T-cell (primary cell): ENCODE measurements at regions not wholly inside any gene's neighbourhood (a gene's known extent, or its start where the extent isn't known, plus 50 kb on each side); places are given as distances from the start of the nearest gene placed in this dataset.

Experiments
- ATAC-seq, 4 experiments: fragments of 200-7000 bp in 3 of 4; fragments of 150-1000 bp in 1 of 4; cut with Tn5 transposase; replicated peaks in 1 of 4; 1 replicate in 3 of 4; 2 replicates in 1 of 4; pipeline ENCODE4 v1.10.0; 2021; ENCODE audit warnings: moderate library complexity in 3 of 4, mild to moderate bottlenecking in 2 of 4, moderate number of reproducible peaks in 1 of 4
- CTCF ChIA-PET, 2 donors: fragments of 300-600 bp; sonication (Branson Sonifier 250); formaldehyde crosslinking; loops; one replicate each; lab custom pipeline; 2022; ENCODE audit warnings: antibody characterized with exemption in 2 of 2; lab: Charles Lee
- POLR2A ChIA-PET, 2 donors: fragments of 300-600 bp; sonication (Branson Sonifier 250); formaldehyde crosslinking; loops; one replicate each; lab custom pipeline; 2022; ENCODE audit warnings: antibody characterized with exemption in 2 of 2; lab: Charles Lee
- DNase-seq, 35 experiments: peaks; one replicate each; pipeline versions ENCODE4 v3.0.0 to v3.0.0-alpha.2; 2013 to 2023
- H3K27ac ChIP-seq: one replicate; pipeline ENCODE4 v1.5.1; 2013; ENCODE audit warnings: low read length
- H3K27me3 ChIP-seq, 2 experiments: replicated peaks in 1 of 2; 1 replicate in 1 of 2; 2 replicates in 1 of 2; pipeline versions ENCODE4 v1.6.1 to v1.7.0; 2013; ENCODE audit warnings: low read length in 1 of 2, mixed read lengths in 1 of 2; ENCODE audit not compliant: control insufficient read depth in 2 of 2, insufficient read depth in 2 of 2; ENCODE audit errors: extremely low read depth in 1 of 2
- H3K36me3 ChIP-seq, 2 donors: 1 replicate in 1 of 2; 2 replicates in 1 of 2; pipeline versions ENCODE4 v1.6.1 to v1.7.0; 2013; ENCODE audit warnings: low read length in 1 of 2; ENCODE audit not compliant: control insufficient read depth in 2 of 2, insufficient read depth in 1 of 2; ENCODE audit errors: extremely low read depth in 1 of 2
- H3K4me1 ChIP-seq, 2 experiments: 1 replicate in 1 of 2; 2 replicates in 1 of 2; pipeline versions ENCODE4 v1.6.1 to v1.7.0; 2013; ENCODE audit warnings: low read length in 2 of 2, mixed read lengths in 1 of 2; ENCODE audit not compliant: insufficient read depth in 2 of 2, control insufficient read depth in 1 of 2; ENCODE audit errors: extremely low read depth in 1 of 2
- H3K4me3 ChIP-seq, 2 donors: 1 replicate in 1 of 2; 2 replicates in 1 of 2; pipeline versions ENCODE4 v1.5.1 to v1.7.0; 2013; ENCODE audit warnings: mild to moderate bottlenecking in 2 of 2, low read length in 1 of 2, moderate library complexity in 1 of 2; ENCODE audit not compliant: control insufficient read depth in 1 of 2; ENCODE audit errors: extremely low read depth in 1 of 2
- H3K9me3 ChIP-seq: 2 replicates; pipeline ENCODE4 v1.7.0; 2013
- H3K27ac Mint-ChIP-seq, 2 donors: one replicate each; pipeline ENCODE4 v1.8.0; 2020 to 2021; ENCODE audit warnings: mild to moderate bottlenecking in 2 of 2, mixed read lengths in 2 of 2
- H3K27me3 Mint-ChIP-seq, 2 donors: one replicate each; pipeline ENCODE4 v1.8.0; 2021 to 2022; ENCODE audit warnings: mixed read lengths in 2 of 2
- H3K36me3 Mint-ChIP-seq: one replicate; pipeline ENCODE4 v1.8.0; 2021; ENCODE audit warnings: mixed read lengths
- H3K4me1 Mint-ChIP-seq, 3 donors: one replicate each; pipeline ENCODE4 v1.8.0; 2020 to 2022; ENCODE audit warnings: mixed read lengths in 3 of 3, mild to moderate bottlenecking in 1 of 3
- H3K4me3 Mint-ChIP-seq, 3 donors: one replicate each; pipeline ENCODE4 v1.8.0; 2020 to 2022; ENCODE audit warnings: mild to moderate bottlenecking in 3 of 3, mixed read lengths in 3 of 3, moderate library complexity in 3 of 3
- H3K9me3 Mint-ChIP-seq, 3 donors: one replicate each; pipeline ENCODE4 v1.8.0; 2020 to 2022; ENCODE audit warnings: mixed read lengths in 3 of 3
- WGBS: methylation state at CpG from one replicate; pipeline ENCODE4 v1.1.5; 2013; ENCODE audit warnings: missing lambda C conversion rate; ENCODE audit not compliant: insufficient coverage; 5-methylcytosine and 5-hydroxymethylcytosine counted together

GRCh38 chr6:102774326-102774725 lies 1380.8 kb downstream of the GRIK2 start:
- no peaks in the 10 kb centered on the region for H3K9me3 ChIP-seq
- H3K36me3 ChIP-seq: no peaks in the 10 kb centered on the region
- no peak overlapping the region for H3K27ac ChIP-seq
- H3K4me1 ChIP-seq: no peaks in the 10 kb centered on the region
- ChIA-PET POLR2A (no interaction called here), CTCF (no interaction called here)
- H3K36me3 Mint-ChIP-seq: no peaks in the 10 kb centered on the region
- ATAC-seq (no peak), DNase-seq (no peak)
- H3K4me3 ChIP-seq: no peak overlapping the region
- H3K4me1 Mint-ChIP-seq: no peaks in the 10 kb centered on the region
- peaks cover 11 to 15% (median 13%) of the 10 kb centered on the region in 3 donors for H3K9me3 Mint-ChIP-seq
- no peak overlapping the region for H3K4me3 Mint-ChIP-seq
- H3K27me3 ChIP-seq: no peaks in the 10 kb centered on the region
- no peaks in the 10 kb centered on the region for H3K27me3 Mint-ChIP-seq
- H3K27ac Mint-ChIP-seq: no peak overlapping the region
- WGBS: no CpG with 5 or more reads among the region's 1 CpG

GRCh38 chr6:102773636-102774035 lies 1380.1 kb downstream of the GRIK2 start:
- Histone ChIP-seq H3K9me3 (no peaks in the 10 kb centered on the region), H3K36me3 (no peaks in the 10 kb centered on the region), H3K27me3 (no peaks in the 10 kb centered on the region), H3K27ac (no peak overlapping the region), H3K4me3 (no peak overlapping the region), H3K4me1 (no peaks in the 10 kb centered on the region)
- Mint-ChIP-seq H3K9me3 (peaks cover 13 to 20% (median 15%) of the 10 kb centered on the region in 3 donors), H3K36me3 (no peaks in the 10 kb centered on the region), H3K27me3 (no peaks in the 10 kb centered on the region), H3K27ac (no peak overlapping the region), H3K4me3 (no peak overlapping the region), H3K4me1 (no peaks in the 10 kb centered on the region)
- ChIA-PET POLR2A (no interaction called here), CTCF (no interaction called here)
- DNase-seq (no peak), ATAC-seq (no peak)
- WGBS: no CpG with 5 or more reads among the region's 2 CpGs

- ATAC-seq: no peak
- Histone ChIP-seq H3K36me3 (no peaks in the 10 kb centered on the region), H3K4me1 (no peaks in the 10 kb centered on the region), H3K27ac (no peak overlapping the region), H3K27me3 (no peaks in the 10 kb centered on the region), H3K9me3 (no peaks in the 10 kb centered on the region), H3K4me3 (no peak overlapping the region)
- H3K27me3 Mint-ChIP-seq: no peaks in the 10 kb centered on the region
- ChIA-PET POLR2A (interaction anchor here in 1 of 2 donors (0.6 kb wide), 1 partner anchor 293 kb away, joined by 3 read pairs; no protein-coding TSS in a partner anchor), CTCF (interaction anchor here in 1 of 2 donors (0.6 kb wide), 1 partner anchor 10 kb away, joined by 7 read pairs; no protein-coding TSS in a partner anchor)
- H3K27ac Mint-ChIP-seq: no peak overlapping the region
- WGBS: no CpG with 5 or more reads among the region's 2 CpGs
- no peak overlapping the region for H3K4me3 Mint-ChIP-seq
- no peaks in the 10 kb centered on the region for H3K36me3 Mint-ChIP-seq
- no peaks in the 10 kb centered on the region for H3K4me1 Mint-ChIP-seq
- no peak for DNase-seq
- H3K9me3 Mint-ChIP-seq: peaks cover 21 to 28% (median 22%) of the 10 kb centered on the region in 3 donors
Measured at GRCh38 chr6:102766963-102767362, 1373.5 kb downstream of the GRIK2 start.

GRCh38 chr6:102764317-102764716 lies 1370.8 kb downstream of the GRIK2 start:
- 88% methylated on average over 5 of the region's 10 CpGs for WGBS
- POLR2A ChIA-PET: no interaction called here
- no peak for DNase-seq
- Histone ChIP-seq H3K27ac (no peak overlapping the region), H3K36me3 (no peaks in the 10 kb centered on the region), H3K9me3 (no peaks in the 10 kb centered on the region), H3K4me3 (no peak overlapping the region), H3K27me3 (no peaks in the 10 kb centered on the region), H3K4me1 (no peaks in the 10 kb centered on the region)
- no peak for ATAC-seq
- H3K4me3 Mint-ChIP-seq: no peak overlapping the region
- CTCF ChIA-PET: no interaction called here
- no peaks in the 10 kb centered on the region for H3K4me1 Mint-ChIP-seq
- H3K27me3 Mint-ChIP-seq: no peaks in the 10 kb centered on the region
- H3K9me3 Mint-ChIP-seq: peaks cover 11 to 20% (median 14%) of the 10 kb centered on the region in 3 donors
- H3K36me3 Mint-ChIP-seq: no peaks in the 10 kb centered on the region
- no peak overlapping the region for H3K27ac Mint-ChIP-seq

- Histone ChIP-seq H3K36me3 (no peaks in the 10 kb centered on the region), H3K4me1 (no peaks in the 10 kb centered on the region), H3K9me3 (no peaks in the 10 kb centered on the region), H3K27me3 (no peaks in the 10 kb centered on the region), H3K27ac (no peak overlapping the region), H3K4me3 (no peak overlapping the region)
- CTCF ChIA-PET: interaction anchor here in 1 of 2 donors (0.7 kb wide), 1 partner anchor 307 kb away, joined by 7 read pairs; no protein-coding TSS in a partner anchor
- Mint-ChIP-seq H3K4me3 (no peak overlapping the region), H3K27ac (no peak overlapping the region), H3K27me3 (no peaks in the 10 kb centered on the region), H3K9me3 (peaks cover 7 to 21% (median 12%) of the 10 kb centered on the region in 3 donors), H3K4me1 (no peaks in the 10 kb centered on the region), H3K36me3 (no peaks in the 10 kb centered on the region)
- POLR2A ChIA-PET: no interaction called here
- DNase-seq (no peak), ATAC-seq (no peak)
- no CpG with 5 or more reads among the region's 2 CpGs for WGBS
Measured at GRCh38 chr6:102763891-102764290, 1370.4 kb downstream of the GRIK2 start.

- no peak overlapping the region for H3K27ac Mint-ChIP-seq
- 62% methylated on average over 2 of the region's 4 CpGs for WGBS
- H3K27me3 Mint-ChIP-seq: no peaks in the 10 kb centered on the region
- Histone ChIP-seq H3K27me3 (no peaks in the 10 kb centered on the region), H3K9me3 (no peaks in the 10 kb centered on the region), H3K4me1 (no peaks in the 10 kb centered on the region), H3K27ac (no peak overlapping the region), H3K36me3 (no peaks in the 10 kb centered on the region), H3K4me3 (no peak overlapping the region)
- peaks cover 0 to 18% (median 6%) of the 10 kb centered on the region in 3 donors for H3K9me3 Mint-ChIP-seq
- H3K4me1 Mint-ChIP-seq: no peaks in the 10 kb centered on the region
- POLR2A ChIA-PET: no interaction called here
- H3K36me3 Mint-ChIP-seq: no peaks in the 10 kb centered on the region
- ATAC-seq (no peak), DNase-seq (no peak)
- CTCF ChIA-PET: no interaction called here
- no peak overlapping the region for H3K4me3 Mint-ChIP-seq
Measured at GRCh38 chr6:102761872-102762271, 1368.4 kb downstream of the GRIK2 start.

GRCh38 chr6:102759415-102759814 lies 1365.9 kb downstream of the GRIK2 start:
- Histone ChIP-seq H3K9me3 (no peaks in the 10 kb centered on the region), H3K27ac (no peak overlapping the region), H3K4me3 (no peak overlapping the region), H3K4me1 (no peaks in the 10 kb centered on the region), H3K27me3 (no peaks in the 10 kb centered on the region), H3K36me3 (no peaks in the 10 kb centered on the region)
- ATAC-seq: no peak
- Mint-ChIP-seq H3K27ac (no peak overlapping the region), H3K27me3 (no peaks in the 10 kb centered on the region), H3K4me1 (no peaks in the 10 kb centered on the region), H3K9me3 (peaks cover 0 to 6% (median 6%) of the 10 kb centered on the region in 3 donors), H3K4me3 (no peak overlapping the region), H3K36me3 (no peaks in the 10 kb centered on the region)
- WGBS: 100% methylated on average over 1 of the region's 2 CpGs
- CTCF ChIA-PET: no interaction called here
- DNase-seq: no peak
- POLR2A ChIA-PET: no interaction called here
